SHP77 (cell line): ENCODE measurements at regions not wholly inside any gene's neighbourhood (a gene's known extent, or its start where the extent isn't known, plus 50 kb on each side); places are given as distances from the start of the nearest gene placed in this dataset.
"Not testable (repeated sequence)": the region's sequence is repeated elsewhere in the genome, so short reads cannot be mapped to it uniquely, and the experiment has no call there.

Source experiments
- DNase-seq, 2 experiments: peaks; one replicate each; lab custom pipeline; 2025; lab: John Stamatoyannopoulos, UW

GRCh38 chr4:27964095-27964494 is 1103.5 kb downstream of the STIM2 start:
- DNase-seq, result no peak

GRCh38 chr4:27966664-27967063 is 1106.0 kb downstream of the STIM2 start:
- DNase-seq, result no peak

- DNase-seq, result no peak
These were observed 1112.4 kb downstream of the STIM2 start for GRCh38 chr4:27973056-27973455.

- DNase-seq, result no peak
These were observed 1113.1 kb downstream of the STIM2 start for GRCh38 chr4:27973700-27974099.

- DNase-seq, result no peak
These were observed 1113.7 kb downstream of the STIM2 start for GRCh38 chr4:27974339-27974738.

- DNase-seq, result not testable (repeated sequence)
These were observed 1114.2 kb downstream of the STIM2 start for GRCh38 chr4:27974881-27975280.

- DNase-seq, result not testable (repeated sequence)
These were observed 1117.9 kb downstream of the STIM2 start for GRCh38 chr4:27978427-27979109.

GRCh38 chr4:27985522-27985921 is 1124.9 kb downstream of the STIM2 start:
- no peak for DNase-seq

- no peak for DNase-seq
These were observed 1125.8 kb downstream of the STIM2 start for GRCh38 chr4:27986476-27986875.

GRCh38 chr4:28001698-28002097 is 1141.1 kb downstream of the STIM2 start:
- DNase-seq, result no peak

GRCh38 chr4:28004520-28004919 is 1143.9 kb downstream of the STIM2 start:
- DNase-seq, result no peak

- no peak for DNase-seq
These were observed 1145.4 kb downstream of the STIM2 start for GRCh38 chr4:28006021-28006420.

- no peak for DNase-seq
These were observed 1147.1 kb downstream of the STIM2 start for GRCh38 chr4:28007693-28008092.

GRCh38 chr4:28009541-28009940 is 1148.9 kb downstream of the STIM2 start:
- no peak for DNase-seq

- DNase-seq, result no peak
These were observed 1150.1 kb downstream of the STIM2 start for GRCh38 chr4:28010577-28011240.

GRCh38 chr4:28014469-28014868 is 1153.8 kb downstream of the STIM2 start:
- DNase-seq, result no peak

GRCh38 chr4:28015996-28016395 is 1155.4 kb downstream of the STIM2 start:
- DNase-seq, result no peak

GRCh38 chr4:28038253-28038652 is 1177.6 kb downstream of the STIM2 start:
- DNase-seq, result not testable (repeated sequence)

- DNase-seq, result no peak
These were observed 1201.9 kb downstream of the STIM2 start for GRCh38 chr4:28062562-28062961.

- DNase-seq, result no peak
These were observed 1213.4 kb downstream of the STIM2 start for GRCh38 chr4:28073860-28074555.

- no peak for DNase-seq
These were observed 1214.8 kb downstream of the STIM2 start for GRCh38 chr4:28075401-28075956.

GRCh38 chr4:28077203-28077602 is 1216.6 kb downstream of the STIM2 start:
- not testable (repeated sequence) for DNase-seq
